HG03342 (cell line): ENCODE measurements at regions not wholly inside any gene's neighbourhood (a gene's known extent, or its start where the extent isn't known, plus 50 kb on each side); places are given as distances from the start of the nearest gene placed in this dataset.

ENCODE experiments used
- ATAC-seq: cut with Tn5 transposase; IDR thresholded peaks from one replicate; pipeline ENCODE4 v1.9.1; 2021; ENCODE audit warnings: mild to moderate bottlenecking, moderate library complexity; ENCODE audit not compliant: unreplicated experiment

GRCh38 chr5:28780083-28780692 is 1741.8 kb upstream of the CDH9 start:
- no peak for ATAC-seq

GRCh38 chr5:28779161-28779754 is 1740.9 kb upstream of the CDH9 start:
- ATAC-seq = no peak

DNA sequence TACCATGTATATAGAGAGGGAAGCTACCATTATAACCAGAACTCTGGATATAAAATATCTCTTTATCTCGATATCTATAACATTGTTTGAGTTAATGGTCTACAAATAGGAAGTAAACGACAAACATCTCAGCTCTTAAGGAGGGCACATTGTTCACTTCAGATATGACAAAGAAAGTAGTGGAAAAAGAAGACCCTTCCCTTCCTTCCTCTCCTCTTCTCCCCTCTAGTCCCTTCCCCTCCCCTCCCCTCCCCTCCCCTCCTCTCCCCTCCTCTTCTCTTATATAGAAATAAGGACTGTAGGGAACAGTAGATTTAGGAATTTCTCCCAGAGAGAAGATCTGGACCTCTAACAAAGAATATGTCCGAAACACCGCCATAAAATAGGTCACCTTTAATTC is 1731.9 kb upstream of the CDH9 start:
- no peak for ATAC-seq

DNA sequence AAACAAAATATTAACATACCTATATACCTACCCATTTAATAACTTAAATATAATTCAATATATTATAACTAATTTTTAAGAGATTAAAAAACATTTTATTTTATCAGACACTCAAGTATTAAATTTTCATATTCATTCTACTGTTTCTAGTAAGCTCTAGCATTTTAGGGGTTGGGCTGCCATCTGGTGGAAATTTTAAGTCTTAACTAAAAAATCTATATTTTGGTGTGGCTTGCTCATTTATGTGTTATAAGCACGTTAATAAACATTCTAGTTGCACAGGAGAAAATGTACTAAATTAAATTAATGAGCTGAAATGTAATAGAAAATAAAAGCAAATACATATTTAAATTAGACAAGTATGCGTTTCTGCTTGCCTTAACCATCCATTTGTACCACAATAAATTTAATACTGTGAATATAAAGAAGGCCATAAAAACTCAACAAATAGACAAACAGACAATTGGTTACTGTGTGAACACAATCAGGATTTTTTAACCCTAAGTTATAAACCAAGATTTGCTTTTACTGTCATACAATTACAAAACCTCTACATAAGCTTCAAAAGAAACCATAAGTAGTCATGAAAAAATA is 1728.3 kb upstream of the CDH9 start:
- ATAC-seq = no peak

- ATAC-seq = no peak
These were observed 1713.0 kb upstream of the CDH9 start for GRCh38 chr5:28751396-28751795.

DNA sequence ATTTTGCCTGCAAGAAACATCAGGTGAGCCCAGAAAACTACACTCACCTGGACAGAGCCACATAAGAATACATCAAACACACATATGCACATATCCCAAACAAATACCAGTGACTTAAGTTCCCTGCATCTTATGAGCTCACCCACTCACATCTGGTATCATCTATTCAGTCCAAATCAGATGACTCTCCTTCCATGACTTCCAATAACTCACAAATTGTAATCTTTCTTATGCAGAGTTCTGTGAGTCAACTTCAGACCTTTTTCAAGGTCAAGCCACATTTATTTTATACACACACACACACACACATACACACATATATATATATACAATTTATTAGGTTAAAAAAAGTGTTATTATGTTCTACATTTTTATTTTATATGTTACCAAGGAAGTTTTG is 1711.9 kb upstream of the CDH9 start:
- ATAC-seq = no peak

DNA sequence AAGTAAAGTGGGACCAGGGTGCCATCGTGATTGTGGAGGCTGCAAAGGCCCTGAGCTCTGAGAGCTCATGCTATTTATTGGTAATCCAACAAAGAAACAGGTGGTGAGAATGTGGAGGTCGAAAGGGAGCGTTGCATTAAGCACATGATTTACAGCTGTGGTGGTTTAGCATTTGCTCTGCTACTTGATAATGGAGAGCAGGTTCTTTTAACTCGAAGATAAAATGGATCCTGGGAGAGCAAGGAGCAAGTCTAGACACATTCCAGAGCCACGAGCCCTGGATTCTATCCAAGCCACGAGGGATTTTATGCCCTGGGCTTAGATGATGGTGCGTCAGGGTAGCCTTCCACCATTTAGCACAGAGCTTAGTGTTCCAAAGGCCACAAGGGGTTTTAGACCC is 1710.1 kb upstream of the CDH9 start:
- ATAC-seq = no peak

GRCh38 chr5:28743716-28744110 is 1705.3 kb upstream of the CDH9 start:
- ATAC-seq = no peak

DNA sequence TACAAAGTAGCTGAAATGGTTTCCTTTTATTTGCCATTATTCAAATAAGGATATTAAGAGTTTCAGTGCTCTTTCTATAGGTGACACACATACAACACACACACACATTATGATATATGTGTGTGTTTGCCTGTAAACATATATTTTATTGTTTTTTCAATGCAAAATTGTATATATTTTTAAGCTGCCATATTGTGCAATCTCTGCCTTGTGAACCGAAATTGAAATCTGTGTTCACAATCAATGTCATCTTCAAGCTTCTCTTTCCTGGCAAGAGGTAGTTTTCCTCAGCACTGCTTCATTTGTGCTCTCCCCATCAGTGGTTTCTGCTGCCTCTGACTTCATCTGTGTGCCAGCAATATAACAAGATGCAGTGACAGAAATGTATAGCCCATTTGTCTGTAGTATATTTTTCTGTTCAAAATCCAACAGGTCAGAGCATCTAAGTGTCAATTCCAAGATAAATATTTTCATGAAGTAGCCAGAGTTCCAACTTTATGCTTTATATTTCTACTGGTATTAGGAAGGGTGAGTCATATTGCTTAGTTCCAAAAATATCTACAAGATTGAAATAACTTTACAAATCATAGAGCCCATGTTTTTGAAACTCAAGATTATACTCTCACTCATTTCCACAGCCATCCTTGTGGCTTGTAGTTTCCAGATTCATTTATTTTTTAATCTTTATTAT is 1704.8 kb upstream of the CDH9 start:
- no peak for ATAC-seq

GRCh38 chr5:28737682-28738081 is 1699.3 kb upstream of the CDH9 start:
- no peak for ATAC-seq

GRCh38 chr5:28737222-28737621 is 1698.8 kb upstream of the CDH9 start:
- ATAC-seq = no peak

DNA sequence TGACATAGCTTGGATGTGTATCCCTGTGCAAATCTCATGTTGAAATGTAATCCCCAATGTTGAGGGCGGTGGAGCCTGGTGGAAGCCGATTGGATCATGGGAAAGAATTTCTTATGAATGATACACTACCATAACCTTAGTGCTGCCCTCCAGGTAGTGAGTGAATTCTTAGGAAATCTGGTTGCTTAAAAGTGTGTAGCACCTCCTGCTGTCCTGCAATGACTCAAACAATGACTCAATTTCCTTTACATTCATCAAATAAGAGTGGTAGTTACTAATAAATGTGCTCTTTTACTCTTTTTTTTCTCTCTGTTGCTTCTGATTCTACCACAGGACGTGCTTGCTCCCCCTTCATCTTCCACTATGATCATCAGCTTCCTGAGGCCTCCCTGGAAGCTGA is 1696.0 kb upstream of the CDH9 start:
- no peak for ATAC-seq

DNA sequence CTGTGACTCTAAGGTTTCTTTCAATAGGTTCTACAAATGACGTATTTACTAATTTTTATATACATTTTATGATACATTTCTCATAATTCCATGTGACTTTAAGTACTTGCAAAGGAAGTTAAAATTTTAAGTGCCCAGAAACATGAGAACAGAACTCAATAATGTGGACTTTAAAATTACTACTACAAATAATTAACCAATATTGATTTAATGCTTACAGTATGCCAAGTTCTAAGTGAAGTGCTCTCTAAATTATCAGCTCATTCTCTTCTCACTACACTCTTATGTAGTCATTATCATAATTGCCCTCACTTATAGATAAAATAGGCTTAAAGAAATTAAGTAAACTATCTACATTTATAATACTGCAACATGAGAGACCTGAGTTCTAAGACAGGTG is 1690.7 kb upstream of the CDH9 start:
- ATAC-seq = no peak

- ATAC-seq = no peak
These were observed 1688.4 kb upstream of the CDH9 start for GRCh38 chr5:28726815-28727214.

DNA sequence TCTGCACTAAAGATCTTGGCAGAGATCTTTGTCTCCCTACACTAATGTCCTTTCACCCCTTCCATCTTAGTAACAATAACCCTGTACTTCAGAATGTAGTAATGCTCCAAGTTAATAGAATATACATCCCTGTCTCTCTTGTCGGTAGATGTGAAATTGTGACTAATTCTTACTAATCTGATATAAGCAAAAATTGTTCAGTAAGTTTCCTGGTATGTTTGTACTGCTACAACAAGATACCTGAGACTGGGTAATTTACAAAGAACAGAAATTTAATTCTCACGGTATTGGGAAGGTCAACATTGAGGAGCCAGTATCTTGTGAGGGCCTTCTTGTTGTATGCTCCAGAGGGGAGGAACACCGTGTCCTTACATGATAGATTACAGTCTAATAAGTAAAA is 1686.6 kb upstream of the CDH9 start:
- ATAC-seq = no peak

DNA sequence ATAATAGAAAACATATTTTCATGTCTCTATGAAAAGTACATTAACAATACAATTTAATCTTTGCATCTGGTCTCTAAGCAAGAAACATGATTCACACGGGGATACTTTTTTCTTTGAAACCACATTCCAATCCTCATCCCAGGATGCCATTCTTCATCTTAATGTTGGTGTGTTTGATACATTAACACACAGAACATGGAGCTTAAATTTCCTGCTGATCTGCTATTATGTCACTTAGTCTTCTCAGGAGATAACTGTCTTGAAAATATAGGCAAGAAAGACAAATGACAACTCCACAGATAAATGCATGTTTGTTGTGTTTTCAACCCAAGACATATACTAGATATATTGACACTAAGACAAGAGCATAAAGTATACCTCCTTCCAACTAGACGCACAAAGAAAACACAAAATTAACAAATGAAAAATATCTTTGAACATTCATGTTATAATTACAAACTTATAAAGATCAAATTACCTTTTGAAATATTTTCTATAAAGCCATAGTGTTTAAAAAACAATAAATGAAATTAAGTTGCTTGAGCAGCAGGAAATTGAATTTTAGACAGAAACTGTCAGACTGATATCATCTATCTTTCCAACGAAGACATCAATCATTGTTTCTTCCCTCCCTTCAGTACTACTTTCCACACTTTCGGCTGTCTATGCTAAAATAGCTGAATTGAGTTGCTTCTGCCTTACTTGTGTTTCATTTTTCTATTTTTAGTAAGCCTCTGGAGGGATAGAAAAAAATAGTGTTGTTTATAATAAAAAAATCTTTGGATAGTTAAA is 1676.7 kb upstream of the CDH9 start:
- no peak for ATAC-seq

DNA sequence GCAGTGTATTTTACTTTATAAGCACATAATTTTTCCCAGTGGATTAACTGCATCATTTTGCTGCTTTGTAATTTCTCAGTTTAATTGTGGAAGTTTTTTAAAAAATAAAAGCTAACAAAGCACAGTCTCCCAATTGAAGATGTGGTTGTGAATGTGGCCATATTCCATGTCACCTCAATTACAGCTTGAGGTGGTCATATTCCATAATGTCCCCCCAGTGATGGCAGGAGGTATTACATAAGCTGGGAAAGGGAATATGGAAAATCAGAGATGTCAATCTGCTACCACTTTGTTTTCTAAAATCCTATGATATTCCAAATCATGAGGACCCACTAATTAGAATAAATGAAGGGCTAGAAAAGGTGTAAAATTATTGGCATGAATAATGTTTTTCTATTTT is 1672.0 kb upstream of the CDH9 start:
- no peak for ATAC-seq

GRCh38 chr5:28708472-28708871 is 1670.1 kb upstream of the CDH9 start:
- ATAC-seq = no peak

DNA sequence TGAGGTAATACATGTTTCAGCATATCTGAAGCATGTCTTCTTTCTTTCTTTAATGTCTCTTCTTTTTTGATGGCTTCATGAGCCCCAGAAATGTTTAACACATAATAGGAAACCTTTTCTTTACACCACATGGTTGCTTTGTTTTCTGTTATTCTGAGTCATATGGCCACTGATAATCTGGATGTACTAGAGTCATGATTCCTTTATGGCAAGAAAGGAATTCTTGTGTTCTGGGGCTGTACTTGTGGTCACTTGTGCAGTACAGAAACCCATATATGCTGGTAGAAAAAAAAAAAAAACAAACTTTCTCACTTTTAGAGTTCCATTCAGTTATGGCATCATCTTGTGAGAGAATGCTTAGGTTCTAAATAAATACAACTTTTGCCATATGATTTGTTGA is 1669.3 kb upstream of the CDH9 start:
- ATAC-seq = no peak

DNA sequence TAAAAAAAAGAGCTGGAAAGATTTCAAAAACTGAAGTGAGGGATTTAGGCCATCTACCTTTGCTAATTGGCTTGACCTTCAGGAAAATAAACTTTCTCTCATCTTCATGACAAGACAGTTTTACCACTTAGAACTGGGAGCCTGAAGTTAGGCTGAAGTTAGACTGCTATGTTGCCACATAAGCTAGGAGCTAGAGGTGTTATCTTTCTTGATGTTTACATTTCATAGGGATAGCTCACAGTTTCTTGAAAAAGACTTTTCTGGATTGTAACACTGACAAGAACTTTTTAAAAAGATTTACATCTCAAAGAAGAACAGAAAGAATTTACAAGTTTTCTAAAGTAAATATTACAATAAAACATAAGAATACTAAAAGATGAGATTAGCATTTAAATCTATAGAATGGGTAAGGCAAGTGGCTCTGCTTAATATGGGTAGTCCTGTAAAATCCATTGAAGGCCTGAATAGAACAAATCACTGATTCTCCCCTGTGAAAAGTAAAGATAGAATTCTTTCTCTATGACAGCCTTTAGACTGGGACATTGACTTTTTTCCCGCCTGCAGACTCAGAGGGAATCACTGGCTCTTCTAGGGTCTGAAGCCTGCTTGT is 1665.4 kb upstream of the CDH9 start:
- no peak for ATAC-seq

GRCh38 chr5:28691526-28691925 is 1653.1 kb upstream of the CDH9 start:
- ATAC-seq = no peak
